ENCODE measurements at regions not wholly inside any gene's neighbourhood (a gene's known extent, or its start where the extent isn't known, plus 50 kb on each side); places are given as distances from the start of the nearest gene placed in this dataset.
A peak's percentile ranks its signal among the peaks of the same experiment; 100 is the strongest.
"Not testable (repeated sequence)": the region's sequence is repeated elsewhere in the genome, so short reads cannot be mapped to it uniquely, and the experiment has no call there.

GRCh38 chr2:200126680-200127079 lies 171.3 kb downstream of the MAIP1 start:
- intact Hi-C loops (cut with DNase I); DNase-seq; ATAC-seq (ENCODE audit: poor library complexity): not testable (repeated sequence)

- intact Hi-C loops (cut with DNase I) = no loop called here
- ATAC-seq (ENCODE audit: poor library complexity) (no peak), DNase-seq (no peak)
Observed at GRCh38 chr2:200127848-200128247, 172.5 kb downstream of the MAIP1 start.

- ATAC-seq (ENCODE audit: poor library complexity) = no peak
- no peak for DNase-seq
- intact Hi-C loops (cut with DNase I) = no loop called here
Observed at GRCh38 chr2:200128296-200128695, 172.9 kb downstream of the MAIP1 start.

- ATAC-seq (ENCODE audit: poor library complexity) (no peak), DNase-seq (no peak)
- intact Hi-C loops (cut with DNase I) = no loop called here
Observed at GRCh38 chr2:200129721-200130462, 174.5 kb downstream of the MAIP1 start.

- intact Hi-C loops (cut with DNase I) = no loop called here
- DNase-seq (no peak), ATAC-seq (ENCODE audit: poor library complexity) (no peak)
Observed at GRCh38 chr2:200130762-200131166, 175.4 kb downstream of the MAIP1 start.

GRCh38 chr2:200131307-200131706 lies 175.2 kb upstream of the SPATS2L start:
- no peak for DNase-seq
- intact Hi-C loops (cut with DNase I) = no loop called here
- ATAC-seq (ENCODE audit: poor library complexity) = no peak

GRCh38 chr2:200135082-200135481 lies 171.4 kb upstream of the SPATS2L start:
- no peak for DNase-seq
- ATAC-seq (ENCODE audit: poor library complexity) = no peak
- intact Hi-C loops (cut with DNase I) = no loop called here

- DNase-seq = no peak
- no peak for ATAC-seq (ENCODE audit: poor library complexity)
- intact Hi-C loops (cut with DNase I) = no loop called here
Observed at GRCh38 chr2:200136655-200137054, 169.8 kb upstream of the SPATS2L start.

- ATAC-seq (ENCODE audit: poor library complexity) (no peak), DNase-seq (no peak)
Observed at GRCh38 chr2:200137271-200137670, 169.2 kb upstream of the SPATS2L start.

GRCh38 chr2:200137691-200138090 lies 168.8 kb upstream of the SPATS2L start:
- no peak for ATAC-seq (ENCODE audit: poor library complexity)
- intact Hi-C loops (cut with DNase I) = no loop called here
- DNase-seq = no peak

More at GRCh38 chr2:200137271-200137670, 169.2 kb upstream of the SPATS2L start:
- intact Hi-C loops (cut with DNase I) = no loop called here

GRCh38 chr2:200138391-200139124 lies 167.9 kb upstream of the SPATS2L start:
- DNase-seq (no peak), ATAC-seq (ENCODE audit: poor library complexity) (no peak)

GRCh38 chr2:200144571-200144970 lies 161.9 kb upstream of the SPATS2L start:
- no peak for ATAC-seq (ENCODE audit: poor library complexity)
- DNase-seq = no peak
- intact Hi-C loops (cut with DNase I) = no loop called here

More at GRCh38 chr2:200138391-200139124, 167.9 kb upstream of the SPATS2L start:
- intact Hi-C loops (cut with DNase I) = no loop called here

GRCh38 chr2:200146501-200146900 lies 160.0 kb upstream of the SPATS2L start:
- intact Hi-C loops (cut with DNase I) = no loop called here
- no peak for ATAC-seq (ENCODE audit: poor library complexity)
- DNase-seq = no peak

GRCh38 chr2:200147371-200147770 lies 159.1 kb upstream of the SPATS2L start:
- DNase-seq (no peak), ATAC-seq (ENCODE audit: poor library complexity) (no peak)
- intact Hi-C loops (cut with DNase I) = no loop called here

GRCh38 chr2:200148366-200148765 lies 158.1 kb upstream of the SPATS2L start:
- DNase-seq (no peak), ATAC-seq (ENCODE audit: poor library complexity) (no peak)
- intact Hi-C loops (cut with DNase I) = no loop called here

GRCh38 chr2:200150411-200151086 lies 155.9 kb upstream of the SPATS2L start:
- intact Hi-C loops (cut with DNase I) = no loop called here
- DNase-seq = no peak
- no peak for ATAC-seq (ENCODE audit: poor library complexity)

- DNase-seq (no peak), ATAC-seq (ENCODE audit: poor library complexity) (no peak)
- intact Hi-C loops (cut with DNase I) = no loop called here
Observed at GRCh38 chr2:200155652-200156051, 150.8 kb upstream of the SPATS2L start.

GRCh38 chr2:200156166-200156835 lies 150.2 kb upstream of the SPATS2L start:
- peak; percentile 43 for DNase-seq
- intact Hi-C loops (cut with DNase I) = no loop called here
- ATAC-seq (ENCODE audit: poor library complexity) = peak; percentile 91
